ENCODE measurements at regions not wholly inside any gene's neighbourhood (a gene's known extent, or its start where the extent isn't known, plus 50 kb on each side); places are given as distances from the start of the nearest gene placed in this dataset.
A peak's percentile ranks its signal among the peaks of the same experiment; 100 is the strongest.

DNA sequence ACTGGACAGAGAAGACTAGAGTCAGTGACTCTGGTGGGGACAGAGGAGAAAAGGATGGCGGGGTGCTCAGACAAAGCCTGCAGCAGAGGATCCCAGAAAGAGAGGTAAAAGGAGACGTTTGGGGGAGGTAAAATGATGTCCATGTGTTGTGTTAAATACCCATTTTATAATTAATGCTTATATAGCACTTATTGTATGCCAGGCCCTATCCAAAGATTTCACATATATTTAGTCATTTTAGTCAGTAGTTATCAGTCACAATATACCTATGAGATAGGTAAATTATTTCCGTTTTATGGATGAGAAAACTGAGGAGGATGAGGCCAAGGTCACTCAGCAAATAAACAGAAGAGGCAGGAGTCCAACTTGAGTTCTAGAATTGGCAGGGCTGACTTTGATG lies 144.6 kb upstream of the SEMA3E start:
- no peaks in the 10 kb centered on the region for H3K4me1 ChIP-seq (ENCODE audit: insufficient read depth, low read length)
- in situ Hi-C loops (cut with HindIII; ENCODE audit: extremely low pct_ligation_motif_present, low pct_unique_long_range_greater_than_20kb): no loop called here
- no peak overlapping the region for H2AFZ ChIP-seq (ENCODE audit: low read length)
- no peaks in the 10 kb centered on the region for H3K9me3 ChIP-seq (ENCODE audit: low read length)
- no peaks in the 10 kb centered on the region for H4K20me1 ChIP-seq (ENCODE audit: insufficient read depth, low read length)
- POLR2A ChIA-PET: no interaction called here
- no peak overlapping the region for H3K4me3 ChIP-seq (replicated peaks in 1 of 3; ENCODE audit: insufficient read depth in 1 of 3, low read depth in 2 of 3, low read length in 3 of 3)
- ATAC-seq (no peak), DNase-seq (ENCODE audit: low spot score) (no peak), FAIRE-seq (no peak)
- H3K36me3 ChIP-seq (replicated peaks in 1 of 2; ENCODE audit: control insufficient read depth in 1 of 2, insufficient read depth in 2 of 2, low read length in 2 of 2): no peaks in the 10 kb centered on the region
- WGBS (ENCODE audit: low lambda C conversion rate): 4% methylated on average over 3 of the region's 3 CpGs
- no TSS peak for BruUV-seq (replicated peaks)
- H3K27me3 ChIP-seq (ENCODE audit: control insufficient read depth in 1 of 2, insufficient read depth in 2 of 2, low read length in 2 of 2): no peaks in the 10 kb centered on the region
- no peak overlapping the region for H3K27ac ChIP-seq (ENCODE audit: extremely low read length, insufficient read depth, low read length)
- H3K9ac ChIP-seq (ENCODE audit: insufficient read depth, low read depth, low read length): no peak overlapping the region
- no peak overlapping the region for H3K4me2 ChIP-seq (ENCODE audit: low read depth, low read length)
- no peaks in the 10 kb centered on the region for H3K79me2 ChIP-seq (ENCODE audit: insufficient read depth, low read length)
- TF ChIP-seq MAFK (conservative IDR thresholded peaks at IDR 0.05 in 1 of 2, IDR thresholded peaks at IDR 0.05 in 1 of 2; ENCODE audit: low read length in 2 of 2): peak; percentile 31 to 54; a peak in 2 of 4 replicates
- no peak for TF ChIP-seq NFE2L2 (IDR thresholded peaks at IDR 0.05; ENCODE audit: low read length)
- no peak for TF ChIP-seq KLF13 (CRISPR knock-in tag; IDR thresholded peaks at IDR 0.05)
- CTCF ChIA-PET (ENCODE audit: low intra/inter-chr PET ratio, low total read pairs): no interaction called here
- intact Hi-C loops (cut with micrococcal nuclease; ENCODE audit: unreplicated experiment): no loop called here

DNA sequence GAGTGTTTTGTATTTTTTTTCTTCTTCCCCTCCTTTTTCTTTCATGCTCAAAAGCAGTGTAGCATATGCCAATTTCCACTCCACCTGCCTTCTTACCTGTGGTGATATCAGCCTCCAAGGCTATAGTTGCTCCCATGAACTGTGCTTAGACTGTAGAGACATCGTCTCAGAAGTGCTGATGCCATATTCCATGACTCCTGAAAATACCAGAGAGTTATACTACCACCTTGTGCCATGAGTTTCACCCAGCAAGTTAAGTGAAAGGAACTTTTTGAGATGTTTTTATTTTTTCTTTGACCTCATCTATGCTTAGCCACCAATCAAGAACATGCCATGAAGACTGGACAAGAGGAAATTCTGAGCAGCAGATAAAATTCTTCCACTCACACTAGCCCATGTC lies 142.8 kb upstream of the SEMA3E start:
- Histone ChIP-seq H3K36me3 (replicated peaks in 1 of 2; ENCODE audit: control insufficient read depth in 1 of 2, insufficient read depth in 2 of 2, low read length in 2 of 2) (no peaks in the 10 kb centered on the region), H2AFZ (ENCODE audit: low read length) (no peak overlapping the region), H3K9me3 (ENCODE audit: low read length) (no peaks in the 10 kb centered on the region), H3K4me3 (replicated peaks in 1 of 3; ENCODE audit: insufficient read depth in 1 of 3, low read depth in 2 of 3, low read length in 3 of 3) (no peak overlapping the region), H3K27me3 (ENCODE audit: control insufficient read depth in 1 of 2, insufficient read depth in 2 of 2, low read length in 2 of 2) (no peaks in the 10 kb centered on the region), H4K20me1 (ENCODE audit: insufficient read depth, low read length) (no peaks in the 10 kb centered on the region), H3K79me2 (ENCODE audit: insufficient read depth, low read length) (no peaks in the 10 kb centered on the region), H3K4me2 (ENCODE audit: low read depth, low read length) (no peak overlapping the region), H3K9ac (ENCODE audit: insufficient read depth, low read depth, low read length) (no peak overlapping the region), H3K27ac (ENCODE audit: extremely low read length, insufficient read depth, low read length) (no peak overlapping the region), H3K4me1 (ENCODE audit: insufficient read depth, low read length) (no peaks in the 10 kb centered on the region)
- ATAC-seq: no peak
- CTCF ChIA-PET (ENCODE audit: low intra/inter-chr PET ratio, low total read pairs): no interaction called here
- FAIRE-seq: no peak
- 0% methylated on average over 1 of the region's 1 CpG for WGBS (ENCODE audit: low lambda C conversion rate)
- in situ Hi-C loops (cut with HindIII; ENCODE audit: extremely low pct_ligation_motif_present, low pct_unique_long_range_greater_than_20kb): no loop called here
- POLR2A ChIA-PET: no interaction called here
- no peak for DNase-seq (ENCODE audit: low spot score)
- no TSS peak for BruUV-seq (replicated peaks)
- intact Hi-C loops (cut with micrococcal nuclease; ENCODE audit: unreplicated experiment): no loop called here
- no peak for TF ChIP-seq SMARCC2 (IDR thresholded peaks at IDR 0.05)
- no peak for TF ChIP-seq ZNF296 (CRISPR knock-in tag; conservative IDR thresholded peaks at IDR 0.05)
- TF ChIP-seq ZNF792 (CRISPR knock-in tag; IDR thresholded peaks at IDR 0.05): no peak
- no peak for TF ChIP-seq HHEX (CRISPR knock-in tag; IDR thresholded peaks at IDR 0.05)
- TF ChIP-seq ZNF431 (CRISPR knock-in tag; IDR thresholded peaks at IDR 0.05; ENCODE audit: borderline replicate concordance, low read depth): no peak
- TF ChIP-seq CEBPZ (IDR thresholded peaks at IDR 0.05; ENCODE audit: low read length): no peak
- TF ChIP-seq FLYWCH1 (CRISPR knock-in tag; IDR thresholded peaks at IDR 0.05): no peak
- no peak for TF ChIP-seq PTBP1 (IDR thresholded peaks at IDR 0.05; ENCODE audit: low read depth, low read length, poor library complexity, severe bottlenecking)
- no peak for TF ChIP-seq FOSL2 (CRISPR knock-in tag; IDR thresholded peaks at IDR 0.05)
- TF ChIP-seq, protein P1, sequence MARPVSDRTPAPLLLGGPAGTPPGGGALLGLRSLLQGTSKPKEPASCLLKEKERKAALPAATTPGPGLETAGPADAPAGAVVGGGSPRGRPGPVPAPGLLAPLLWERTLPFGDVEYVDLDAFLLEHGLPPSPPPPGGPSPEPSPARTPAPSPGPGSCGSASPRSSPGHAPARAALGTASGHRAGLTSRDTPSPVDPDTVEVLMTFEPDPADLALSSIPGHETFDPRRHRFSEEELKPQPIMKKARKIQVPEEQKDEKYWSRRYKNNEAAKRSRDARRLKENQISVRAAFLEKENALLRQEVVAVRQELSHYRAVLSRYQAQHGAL (CRISPR knock-in tag; IDR thresholded peaks at IDR 0.05; ENCODE audit: not compliant biosample characterization): no peak
- TF ChIP-seq ZNF83 (CRISPR knock-in tag; IDR thresholded peaks at IDR 0.05; ENCODE audit: borderline replicate concordance): no peak
- no peak for TF ChIP-seq ZNF589 (CRISPR knock-in tag; conservative IDR thresholded peaks at IDR 0.05)
- TF ChIP-seq CCAR2 (optimal IDR thresholded peaks at IDR 0.05; ENCODE audit: low read depth, low read length): no peak
- TF ChIP-seq ZFP36L2 (CRISPR knock-in tag; IDR thresholded peaks at IDR 0.05): no peak

All from HepG2 (cell line).